ENCODE measurements at regions not wholly inside any gene's neighbourhood (a gene's known extent, or its start where the extent isn't known, plus 50 kb on each side); places are given as distances from the start of the nearest gene placed in this dataset.

GRCh38 chr13:39811051-39811450 is 155.6 kb downstream of the COG6 start:
- no peak overlapping the region for H3K27ac Mint-ChIP-seq

GRCh38 chr13:39811696-39812095 is 156.2 kb downstream of the COG6 start:
- Mint-ChIP-seq H3K4me3 (no peak overlapping the region), H3K4me1 (no peaks in the 10 kb centered on the region), H3K27ac (no peak overlapping the region), H3K27me3 (ENCODE audit: low read depth) (no peaks in the 10 kb centered on the region), H3K36me3 (ENCODE audit: low read depth) (no peaks in the 10 kb centered on the region), H3K9me3 (no peaks in the 10 kb centered on the region)
- TF ChIP-seq CTCF (IDR thresholded peaks at IDR 0.05; ENCODE audit: unreplicated experiment in 3 of 3): no peak

More at GRCh38 chr13:39811051-39811450, 155.6 kb downstream of the COG6 start:
- no peaks in the 10 kb centered on the region for H3K27me3 Mint-ChIP-seq (ENCODE audit: low read depth)
- no peak for TF ChIP-seq CTCF (IDR thresholded peaks at IDR 0.05; ENCODE audit: unreplicated experiment in 3 of 3)
- no peaks in the 10 kb centered on the region for H3K36me3 Mint-ChIP-seq (ENCODE audit: low read depth)
- H3K9me3 Mint-ChIP-seq: no peaks in the 10 kb centered on the region
- no peak overlapping the region for H3K4me3 Mint-ChIP-seq
- H3K4me1 Mint-ChIP-seq: no peaks in the 10 kb centered on the region

- H3K27ac Mint-ChIP-seq: no peak overlapping the region
- H3K4me3 Mint-ChIP-seq: no peak overlapping the region
- TF ChIP-seq CTCF (IDR thresholded peaks at IDR 0.05; ENCODE audit: unreplicated experiment in 3 of 3): no peak
- H3K27me3 Mint-ChIP-seq (ENCODE audit: low read depth): no peaks in the 10 kb centered on the region
- no peaks in the 10 kb centered on the region for H3K36me3 Mint-ChIP-seq (ENCODE audit: low read depth)
- no peaks in the 10 kb centered on the region for H3K4me1 Mint-ChIP-seq
- H3K9me3 Mint-ChIP-seq: no peaks in the 10 kb centered on the region
Observed at GRCh38 chr13:39815345-39816111, 160.1 kb downstream of the COG6 start.

GRCh38 chr13:39816936-39817335 is 161.5 kb downstream of the COG6 start:
- TF ChIP-seq CTCF (IDR thresholded peaks at IDR 0.05; ENCODE audit: unreplicated experiment in 3 of 3): no peak
- Mint-ChIP-seq H3K4me3 (no peak overlapping the region), H3K4me1 (no peaks in the 10 kb centered on the region), H3K27me3 (ENCODE audit: low read depth) (no peaks in the 10 kb centered on the region), H3K27ac (no peak overlapping the region), H3K9me3 (no peaks in the 10 kb centered on the region), H3K36me3 (ENCODE audit: low read depth) (no peaks in the 10 kb centered on the region)

- H3K27ac Mint-ChIP-seq: no peak overlapping the region
- no peaks in the 10 kb centered on the region for H3K9me3 Mint-ChIP-seq
- no peaks in the 10 kb centered on the region for H3K27me3 Mint-ChIP-seq (ENCODE audit: low read depth)
- no peak for TF ChIP-seq CTCF (IDR thresholded peaks at IDR 0.05; ENCODE audit: unreplicated experiment in 3 of 3)
- no peaks in the 10 kb centered on the region for H3K36me3 Mint-ChIP-seq (ENCODE audit: low read depth)
- H3K4me3 Mint-ChIP-seq: no peak overlapping the region
- H3K4me1 Mint-ChIP-seq: no peaks in the 10 kb centered on the region
Observed at GRCh38 chr13:39818953-39819352, 163.5 kb downstream of the COG6 start.

- no peak overlapping the region for H3K4me3 Mint-ChIP-seq
- H3K27me3 Mint-ChIP-seq (ENCODE audit: low read depth): no peaks in the 10 kb centered on the region
- no peaks in the 10 kb centered on the region for H3K36me3 Mint-ChIP-seq (ENCODE audit: low read depth)
- H3K27ac Mint-ChIP-seq: no peak overlapping the region
- no peak for TF ChIP-seq CTCF (IDR thresholded peaks at IDR 0.05; ENCODE audit: unreplicated experiment in 3 of 3)
- H3K9me3 Mint-ChIP-seq: no peaks in the 10 kb centered on the region
- H3K4me1 Mint-ChIP-seq: no peaks in the 10 kb centered on the region
Observed at GRCh38 chr13:39820606-39821005, 165.1 kb downstream of the COG6 start.
